Adipocyte (in vitro differentiated cells): ENCODE measurements at regions not wholly inside any gene's neighbourhood (a gene's known extent, or its start where the extent isn't known, plus 50 kb on each side); places are given as distances from the start of the nearest gene placed in this dataset.

Experiments
- DNase-seq: peaks from one replicate; pipeline ENCODE4 v3.0.0-alpha.2; 2015; ENCODE audit warnings: low read depth
- H3K27me3 ChIP-seq: replicated peaks from 2 replicates; pipeline ENCODE4 v1.7.0; 2013; ENCODE audit warnings: mild to moderate bottlenecking, low read length, moderate library complexity; ENCODE audit not compliant: control insufficient read depth, insufficient read depth
- H3K36me3 ChIP-seq: 2 replicates; pipeline ENCODE4 v1.7.0; 2013; ENCODE audit warnings: low read length, mild to moderate bottlenecking, moderate library complexity; ENCODE audit not compliant: control insufficient read depth, insufficient read depth, severe bottlenecking
- H3K4me1 ChIP-seq: 2 replicates; pipeline ENCODE4 v1.7.0; 2013; ENCODE audit warnings: mild to moderate bottlenecking, low read length, moderate library complexity; ENCODE audit not compliant: control insufficient read depth, insufficient read depth
- H3K4me3 ChIP-seq: 2 replicates; pipeline ENCODE4 v1.7.0; 2013; ENCODE audit warnings: mild to moderate bottlenecking, low read length, moderate library complexity
- H3K9ac ChIP-seq: 2 replicates; pipeline ENCODE4 v1.7.0; 2013; ENCODE audit warnings: mild to moderate bottlenecking, low read length, moderate library complexity
- H3K9me3 ChIP-seq: 2 replicates; pipeline ENCODE4 v1.7.0; 2013; ENCODE audit warnings: mild to moderate bottlenecking, low read length, moderate library complexity; ENCODE audit not compliant: control insufficient read depth

- H3K4me1 ChIP-seq = peaks cover 4% of the 10 kb centered on the region
These were observed 332.9 kb downstream of the RNF144B start for GRCh38 chr6:18720075-18720474.

GRCh38 chr6:18724056-18724455, 336.9 kb downstream of the RNF144B start:
- Histone ChIP-seq H3K4me1 (no peaks in the 10 kb centered on the region), H3K9me3 (no peaks in the 10 kb centered on the region), H3K9ac (no peak overlapping the region), H3K4me3 (no peak overlapping the region), H3K36me3 (no peaks in the 10 kb centered on the region), H3K27me3 (no peaks in the 10 kb centered on the region)
- no peak for DNase-seq

More at GRCh38 chr6:18720075-18720474, 332.9 kb downstream of the RNF144B start:
- H3K27me3 ChIP-seq = no peaks in the 10 kb centered on the region
- H3K36me3 ChIP-seq = no peaks in the 10 kb centered on the region
- no peak overlapping the region for H3K9ac ChIP-seq
- H3K4me3 ChIP-seq = no peak overlapping the region
- no peak for DNase-seq
- H3K9me3 ChIP-seq = no peaks in the 10 kb centered on the region

- H3K27me3 ChIP-seq = no peaks in the 10 kb centered on the region
- H3K36me3 ChIP-seq = no peaks in the 10 kb centered on the region
- no peak overlapping the region for H3K4me3 ChIP-seq
- no peak overlapping the region for H3K9ac ChIP-seq
- H3K9me3 ChIP-seq = no peaks in the 10 kb centered on the region
- H3K4me1 ChIP-seq = no peaks in the 10 kb centered on the region
- no peak for DNase-seq
These were observed 338.3 kb downstream of the RNF144B start for GRCh38 chr6:18725449-18725848.

GRCh38 chr6:18733921-18734550, 346.9 kb downstream of the RNF144B start:
- Histone ChIP-seq H3K9ac (no peak overlapping the region), H3K27me3 (no peaks in the 10 kb centered on the region), H3K9me3 (no peaks in the 10 kb centered on the region), H3K4me3 (no peak overlapping the region), H3K4me1 (no peaks in the 10 kb centered on the region), H3K36me3 (no peaks in the 10 kb centered on the region)
- DNase-seq = no peak

- Histone ChIP-seq H3K9ac (no peak overlapping the region), H3K4me3 (no peak overlapping the region), H3K27me3 (no peaks in the 10 kb centered on the region), H3K9me3 (no peaks in the 10 kb centered on the region), H3K4me1 (peaks cover 15% of the 10 kb centered on the region), H3K36me3 (no peaks in the 10 kb centered on the region)
- no peak for DNase-seq
These were observed 354.6 kb downstream of the RNF144B start for GRCh38 chr6:18741741-18742140.

GRCh38 chr6:18742406-18742805, 355.3 kb downstream of the RNF144B start:
- Histone ChIP-seq H3K4me3 (no peak overlapping the region), H3K9me3 (no peaks in the 10 kb centered on the region), H3K4me1 (peaks cover 15% of the 10 kb centered on the region), H3K9ac (no peak overlapping the region), H3K36me3 (no peaks in the 10 kb centered on the region), H3K27me3 (no peaks in the 10 kb centered on the region)
- peak; percentile 27 for DNase-seq

GRCh38 chr6:18746727-18747126, 359.6 kb downstream of the RNF144B start:
- no peak overlapping the region for H3K4me3 ChIP-seq
- no peaks in the 10 kb centered on the region for H3K36me3 ChIP-seq
- peaks cover 13% of the 10 kb centered on the region for H3K4me1 ChIP-seq
- DNase-seq = no peak
- no peak overlapping the region for H3K9ac ChIP-seq
- no peaks in the 10 kb centered on the region for H3K9me3 ChIP-seq
- H3K27me3 ChIP-seq = no peaks in the 10 kb centered on the region

- DNase-seq = no peak
- no peak overlapping the region for H3K9ac ChIP-seq
- H3K27me3 ChIP-seq = no peaks in the 10 kb centered on the region
- H3K36me3 ChIP-seq = no peaks in the 10 kb centered on the region
- no peaks in the 10 kb centered on the region for H3K4me1 ChIP-seq
- no peaks in the 10 kb centered on the region for H3K9me3 ChIP-seq
- no peak overlapping the region for H3K4me3 ChIP-seq
These were observed 361.2 kb downstream of the RNF144B start for GRCh38 chr6:18748314-18748713.

- no peaks in the 10 kb centered on the region for H3K36me3 ChIP-seq
- no peaks in the 10 kb centered on the region for H3K9me3 ChIP-seq
- no peak overlapping the region for H3K9ac ChIP-seq
- no peaks in the 10 kb centered on the region for H3K27me3 ChIP-seq
- no peaks in the 10 kb centered on the region for H3K4me1 ChIP-seq
- H3K4me3 ChIP-seq = no peak overlapping the region
- DNase-seq = no peak
These were observed 365.3 kb downstream of the RNF144B start for GRCh38 chr6:18752278-18753068.

GRCh38 chr6:18753076-18753475, 365.9 kb downstream of the RNF144B start:
- H3K9ac ChIP-seq = no peak overlapping the region
- H3K36me3 ChIP-seq = no peaks in the 10 kb centered on the region
- no peaks in the 10 kb centered on the region for H3K9me3 ChIP-seq
- no peak for DNase-seq
- no peak overlapping the region for H3K4me3 ChIP-seq
- H3K4me1 ChIP-seq = no peaks in the 10 kb centered on the region
- H3K27me3 ChIP-seq = no peaks in the 10 kb centered on the region

GRCh38 chr6:18763086-18763485, 375.9 kb downstream of the RNF144B start:
- Histone ChIP-seq H3K4me1 (no peaks in the 10 kb centered on the region), H3K9me3 (no peaks in the 10 kb centered on the region), H3K9ac (no peak overlapping the region), H3K4me3 (no peak overlapping the region), H3K36me3 (no peaks in the 10 kb centered on the region), H3K27me3 (no peaks in the 10 kb centered on the region)
- no peak for DNase-seq
